Loucy (cell line): ENCODE measurements at regions not wholly inside any gene's neighbourhood (a gene's known extent, or its start where the extent isn't known, plus 50 kb on each side); places are given as distances from the start of the nearest gene placed in this dataset.

ENCODE experiments used
- H2AFZ ChIP-seq: fragments of 200-600 bp; sonication (generic); 2 replicates; pipeline ENCODE4 v1.6.0; 2016; ENCODE audit warnings: antibody characterized with exemption, mild to moderate bottlenecking, low read length, moderate library complexity
- H3F3A ChIP-seq: fragments of 200-600 bp; 2 replicates; pipeline ENCODE4 v1.6.0; 2016; ENCODE audit warnings: antibody characterized with exemption, low read depth, mild to moderate bottlenecking
- H3K27me3 ChIP-seq: fragments of 200-600 bp; sonication (generic); 2 replicates; pipeline ENCODE4 v1.6.1; 2014; ENCODE audit warnings: low read length, mild to moderate bottlenecking; ENCODE audit not compliant: insufficient read depth, poor library complexity, severe bottlenecking
- H3K36me3 ChIP-seq: fragments of 200-600 bp; sonication (generic); 2 replicates; pipeline ENCODE4 v1.6.1; 2016; ENCODE audit warnings: low read length; ENCODE audit not compliant: insufficient read depth
- H3K4me1 ChIP-seq: fragments of 200-600 bp; sonication (generic); 2 replicates; pipeline ENCODE4 v1.5.1; 2014; ENCODE audit warnings: low read length, mild to moderate bottlenecking; ENCODE audit not compliant: insufficient read depth, poor library complexity, severe bottlenecking
- H3K4me2 ChIP-seq: fragments of 200-600 bp; sonication (generic); 2 replicates; pipeline ENCODE4 v1.6.0; 2014; ENCODE audit warnings: antibody characterized with exemption, low read length, low read depth, mild to moderate bottlenecking; ENCODE audit not compliant: poor library complexity, severe bottlenecking
- H3K4me3 ChIP-seq: fragments of 200-600 bp; sonication (generic); 2 replicates; pipeline ENCODE4 v1.5.1; 2014; ENCODE audit warnings: low read length, mild to moderate bottlenecking, mixed read lengths; ENCODE audit not compliant: poor library complexity, severe bottlenecking
- H3K79me2 ChIP-seq: fragments of 200-600 bp; sonication (generic); 2 replicates; pipeline ENCODE4 v1.6.1; 2014; ENCODE audit warnings: low read length; ENCODE audit not compliant: insufficient read depth
- H3K9ac ChIP-seq: fragments of 200-600 bp; sonication (generic); 2 replicates; pipeline ENCODE4 v1.6.0; 2014; ENCODE audit warnings: mild to moderate bottlenecking, low read depth, low read length, moderate library complexity; ENCODE audit not compliant: poor library complexity, severe bottlenecking
- H3K9me2 ChIP-seq: fragments of 200-600 bp; sonication (generic); replicated peaks from 2 replicates; pipeline ENCODE4 v1.6.1; 2016; ENCODE audit warnings: low read depth, low read length, mixed read lengths
- H3K9me3 ChIP-seq: fragments of 200-600 bp; sonication (generic); 2 replicates; pipeline ENCODE4 v1.6.1; 2014; ENCODE audit warnings: mild to moderate bottlenecking, antibody characterized with exemption, low read length, low read depth; ENCODE audit not compliant: insufficient read depth
- H4K20me1 ChIP-seq: fragments of 200-600 bp; sonication (generic); 2 replicates; pipeline ENCODE4 v1.6.0; 2014; ENCODE audit warnings: antibody characterized with exemption, low read length, mild to moderate bottlenecking; ENCODE audit not compliant: insufficient read depth, poor library complexity, severe bottlenecking
- EZH2phosphoT487 ChIP-seq: fragments of 200-600 bp; IDR thresholded peaks from 2 replicates; pipeline ENCODE4 v1.6.1; 2018; ENCODE audit warnings: antibody characterized with exemption, mild to moderate bottlenecking, moderate library complexity, borderline replicate concordance
- TF ChIP-seq, protein P1 (sequence below): fragments of 200-600 bp; sonication (generic); conservative IDR thresholded peaks from 2 replicates; pipeline ENCODE4 v1.5.1; 2014; ENCODE audit warnings: mild to moderate bottlenecking, antibody characterized with exemption, low read length

DNA sequence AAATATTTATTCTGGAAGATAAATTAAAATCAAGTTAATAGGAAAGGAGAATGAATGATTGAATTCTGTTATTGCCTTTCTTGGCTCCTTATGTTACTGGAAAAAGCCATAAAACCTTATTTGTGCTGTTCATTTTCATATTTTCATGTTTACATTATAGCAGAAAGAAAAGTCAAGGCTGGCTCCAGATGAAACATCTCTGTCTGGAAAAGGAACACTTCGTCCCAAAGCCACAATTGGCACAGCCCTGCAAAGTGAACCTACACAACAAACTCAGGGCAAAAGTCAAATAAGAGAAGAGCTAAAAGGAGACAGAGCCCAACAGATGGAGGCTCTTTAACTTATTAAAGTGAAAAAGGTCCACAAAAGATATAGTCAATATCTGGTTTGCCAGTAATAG, 73.4 kb downstream of the GTPBP8 start:
- H3K27me3 ChIP-seq, result no peaks in the 10 kb centered on the region
- H3K9me2 ChIP-seq, result no peaks in the 10 kb centered on the region
- no peaks in the 10 kb centered on the region for H3K9me3 ChIP-seq
- H2AFZ ChIP-seq, result no peak overlapping the region
- H3K9ac ChIP-seq, result no peak overlapping the region
- H4K20me1 ChIP-seq, result no peaks in the 10 kb centered on the region
- no peak overlapping the region for H3K4me2 ChIP-seq
- H3K4me3 ChIP-seq, result no peak overlapping the region
- TF ChIP-seq, protein P1, sequence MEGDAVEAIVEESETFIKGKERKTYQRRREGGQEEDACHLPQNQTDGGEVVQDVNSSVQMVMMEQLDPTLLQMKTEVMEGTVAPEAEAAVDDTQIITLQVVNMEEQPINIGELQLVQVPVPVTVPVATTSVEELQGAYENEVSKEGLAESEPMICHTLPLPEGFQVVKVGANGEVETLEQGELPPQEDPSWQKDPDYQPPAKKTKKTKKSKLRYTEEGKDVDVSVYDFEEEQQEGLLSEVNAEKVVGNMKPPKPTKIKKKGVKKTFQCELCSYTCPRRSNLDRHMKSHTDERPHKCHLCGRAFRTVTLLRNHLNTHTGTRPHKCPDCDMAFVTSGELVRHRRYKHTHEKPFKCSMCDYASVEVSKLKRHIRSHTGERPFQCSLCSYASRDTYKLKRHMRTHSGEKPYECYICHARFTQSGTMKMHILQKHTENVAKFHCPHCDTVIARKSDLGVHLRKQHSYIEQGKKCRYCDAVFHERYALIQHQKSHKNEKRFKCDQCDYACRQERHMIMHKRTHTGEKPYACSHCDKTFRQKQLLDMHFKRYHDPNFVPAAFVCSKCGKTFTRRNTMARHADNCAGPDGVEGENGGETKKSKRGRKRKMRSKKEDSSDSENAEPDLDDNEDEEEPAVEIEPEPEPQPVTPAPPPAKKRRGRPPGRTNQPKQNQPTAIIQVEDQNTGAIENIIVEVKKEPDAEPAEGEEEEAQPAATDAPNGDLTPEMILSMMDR, result no peak
- TF ChIP-seq EZH2phosphoT487, result no peak
- no peaks in the 10 kb centered on the region for H3K36me3 ChIP-seq
- no peaks in the 10 kb centered on the region for H3F3A ChIP-seq
- H3K79me2 ChIP-seq, result no peaks in the 10 kb centered on the region
- H3K4me1 ChIP-seq, result no peaks in the 10 kb centered on the region

DNA sequence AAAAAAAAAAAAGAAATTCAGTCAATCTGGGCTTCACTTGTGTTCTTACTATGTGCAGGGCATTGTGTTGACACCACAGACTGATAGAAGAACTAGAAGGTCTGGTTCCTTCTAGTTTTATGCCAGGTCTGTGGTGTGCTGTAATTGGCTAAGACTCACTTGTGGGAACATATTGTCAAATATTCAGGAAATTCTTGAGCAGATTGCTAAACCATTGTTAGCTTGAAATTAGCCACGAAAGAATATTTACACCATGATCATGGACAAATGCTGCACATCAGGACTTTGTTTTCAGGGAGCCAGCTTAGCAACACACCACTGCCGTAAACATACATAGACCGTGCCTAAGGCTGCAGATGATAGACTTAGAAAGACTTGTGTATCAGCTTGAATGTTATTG, 74.6 kb downstream of the GTPBP8 start:
- no peak overlapping the region for H3K9ac ChIP-seq
- H2AFZ ChIP-seq, result no peak overlapping the region
- no peaks in the 10 kb centered on the region for H3K27me3 ChIP-seq
- H3K4me2 ChIP-seq, result no peak overlapping the region
- H3K4me1 ChIP-seq, result no peaks in the 10 kb centered on the region
- H3F3A ChIP-seq, result no peaks in the 10 kb centered on the region
- H3K9me3 ChIP-seq, result no peaks in the 10 kb centered on the region
- H4K20me1 ChIP-seq, result no peaks in the 10 kb centered on the region
- H3K79me2 ChIP-seq, result no peaks in the 10 kb centered on the region
- no peaks in the 10 kb centered on the region for H3K9me2 ChIP-seq
- no peak overlapping the region for H3K4me3 ChIP-seq
- no peaks in the 10 kb centered on the region for H3K36me3 ChIP-seq
- TF ChIP-seq EZH2phosphoT487, result no peak
- TF ChIP-seq, protein P1, result no peak

DNA sequence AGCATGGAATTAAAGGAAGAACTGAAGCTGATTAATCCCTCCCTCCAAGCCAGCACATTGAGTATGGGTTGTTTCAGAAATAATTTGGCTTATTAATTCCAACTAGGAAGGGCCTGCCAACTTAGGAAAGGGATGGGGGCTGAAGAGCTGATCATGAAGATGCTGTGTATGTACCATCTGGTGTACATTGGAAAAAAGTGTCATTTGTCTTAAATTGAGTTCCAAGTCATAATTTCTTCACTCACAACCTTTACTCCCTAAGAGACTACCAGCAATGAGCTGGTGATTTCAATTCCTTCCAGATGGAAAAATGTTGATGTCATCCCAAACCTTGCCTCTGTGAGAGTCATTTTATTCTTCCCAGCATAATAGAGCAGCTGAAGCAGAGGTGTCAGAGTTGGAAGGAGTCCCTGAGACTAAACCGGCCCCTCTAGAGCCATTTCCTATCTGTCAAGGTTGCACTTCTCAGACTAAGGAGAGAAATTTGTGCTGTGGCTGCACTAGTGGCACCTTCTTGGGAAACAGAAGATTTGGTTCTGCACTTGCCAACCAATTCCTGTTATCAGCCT, 79.4 kb downstream of the GTPBP8 start:
- no peaks in the 10 kb centered on the region for H4K20me1 ChIP-seq
- H3K4me3 ChIP-seq, result no peak overlapping the region
- H3K79me2 ChIP-seq, result no peaks in the 10 kb centered on the region
- no peak overlapping the region for H3K9ac ChIP-seq
- no peaks in the 10 kb centered on the region for H3F3A ChIP-seq
- no peaks in the 10 kb centered on the region for H3K36me3 ChIP-seq
- no peaks in the 10 kb centered on the region for H3K9me3 ChIP-seq
- no peak overlapping the region for H3K4me2 ChIP-seq
- H3K9me2 ChIP-seq, result no peaks in the 10 kb centered on the region
- H2AFZ ChIP-seq, result no peak overlapping the region
- no peaks in the 10 kb centered on the region for H3K4me1 ChIP-seq
- TF ChIP-seq EZH2phosphoT487, result no peak
- TF ChIP-seq, protein P1, result no peak
- no peaks in the 10 kb centered on the region for H3K27me3 ChIP-seq
